Forelimb muscle (tissue), 1 donor: ENCODE measurements at regions not wholly inside any gene's neighbourhood (a gene's known extent, or its start where the extent isn't known, plus 50 kb on each side); places are given as distances from the start of the nearest gene placed in this dataset.

Experiments used
- DNase-seq: peaks from one replicate; pipeline ENCODE4 v3.0.0-alpha.2; 2013; ENCODE audit warnings: low read depth

GRCh38 chr1:219277304-219278105 is 103.8 kb downstream of the LYPLAL1 start:
- no peak for DNase-seq

GRCh38 chr1:219276049-219276738 is 102.5 kb downstream of the LYPLAL1 start:
- DNase-seq = no peak

- DNase-seq = no peak
These were observed 99.5 kb downstream of the LYPLAL1 start for GRCh38 chr1:219273088-219273686.

GRCh38 chr1:219271818-219272535 is 98.3 kb downstream of the LYPLAL1 start:
- no peak for DNase-seq

- DNase-seq = no peak
These were observed 95.5 kb downstream of the LYPLAL1 start for GRCh38 chr1:219269171-219269570.

GRCh38 chr1:219266524-219266923 is 92.8 kb downstream of the LYPLAL1 start:
- DNase-seq = no peak

- DNase-seq = no peak
These were observed 91.4 kb downstream of the LYPLAL1 start for GRCh38 chr1:219265026-219265515.

- DNase-seq = no peak
These were observed 90.9 kb downstream of the LYPLAL1 start for GRCh38 chr1:219264561-219264960.
